WTC11 (cell line): ENCODE measurements at regions not wholly inside any gene's neighbourhood (a gene's known extent, or its start where the extent isn't known, plus 50 kb on each side); places are given as distances from the start of the nearest gene placed in this dataset.

Source experiments
- ATAC-seq: fragments of 200-7000 bp; cut with Tn5 transposase; 2 replicates; pipeline ENCODE4 v1.10.0; 2021; ENCODE audit warnings: mild to moderate bottlenecking, moderate library complexity
- CTCF ChIA-PET: fragments of 300-600 bp; sonication (Branson Sonifier 250); formaldehyde crosslinking; loops from one replicate; lab custom pipeline; 2021; ENCODE audit warnings: antibody characterized with exemption; lab: Charles Lee
- POLR2A ChIA-PET: fragments of 350-600 bp; sonication (Branson Sonifier 250); formaldehyde crosslinking; loops from one replicate; lab custom pipeline; 2021; ENCODE audit warnings: antibody characterized with exemption; lab: Charles Lee
- DNase-seq: peaks from one replicate; pipeline ENCODE4 v3.0.0; 2021; ENCODE audit warnings: low spot score
- H3K27ac Mint-ChIP-seq: 2 replicates; pipeline ENCODE4 v1.8.0; 2021; ENCODE audit warnings: mixed read lengths
- H3K27me3 Mint-ChIP-seq: 2 replicates; pipeline ENCODE4 v1.8.0; 2021; ENCODE audit warnings: low read depth, mild to moderate bottlenecking, moderate library complexity, mixed read lengths
- H3K36me3 Mint-ChIP-seq: 2 replicates; pipeline ENCODE4 v1.8.0; 2021; ENCODE audit warnings: mixed read lengths
- H3K4me1 Mint-ChIP-seq: 2 replicates; pipeline ENCODE4 v1.8.0; 2022; ENCODE audit warnings: mixed read lengths
- H3K4me3 Mint-ChIP-seq: 2 replicates; pipeline ENCODE4 v1.8.0; 2021; ENCODE audit warnings: mild to moderate bottlenecking, moderate library complexity, mixed read lengths
- H3K9me3 Mint-ChIP-seq: 2 replicates; pipeline ENCODE4 v1.8.0; 2021; ENCODE audit warnings: mixed read lengths
- ATF1 ChIP-seq: sonication (generic); formaldehyde crosslinking; IDR thresholded peaks from 2 replicates; pipeline ENCODE4 v1.8.1; 2023; ENCODE audit warnings: mild to moderate bottlenecking, moderate library complexity, missing genetic modification reagents
- CREB1 ChIP-seq: sonication (generic); formaldehyde crosslinking; IDR thresholded peaks from 2 replicates; pipeline ENCODE4 v1.8.0; 2023; ENCODE audit warnings: mild to moderate bottlenecking, missing genetic modification reagents
- CREM ChIP-seq: sonication (generic); formaldehyde crosslinking; IDR thresholded peaks from 2 replicates; pipeline ENCODE4 v1.8.1; 2022; ENCODE audit warnings: mild to moderate bottlenecking, missing genetic modification reagents, moderate library complexity
- EMX1 ChIP-seq: fragments of 250-450 bp; sonication (Bioruptor Pico); IDR thresholded peaks from 2 replicates; pipeline ENCODE4 v1.8.0; 2021; ENCODE audit warnings: mild to moderate bottlenecking
- FOXJ3 ChIP-seq: sonication (generic); formaldehyde crosslinking; IDR thresholded peaks from 2 replicates; pipeline ENCODE4 v1.9.0; 2021; ENCODE audit warnings: missing genetic modification reagents, mild to moderate bottlenecking, borderline replicate concordance
- FOXK1 ChIP-seq: sonication (generic); formaldehyde crosslinking; IDR thresholded peaks from 2 replicates; pipeline ENCODE4 v1.8.0; 2022; ENCODE audit warnings: mild to moderate bottlenecking, moderate library complexity, missing genetic modification reagents
- HMGA2 ChIP-seq: fragments of 250-450 bp; sonication (Bioruptor Pico); IDR thresholded peaks from 2 replicates; pipeline ENCODE4 v1.4.0; 2021; ENCODE audit warnings: mild to moderate bottlenecking, moderate library complexity
- NR3C1 ChIP-seq: sonication (generic); formaldehyde crosslinking; conservative IDR thresholded peaks from 2 replicates; pipeline ENCODE4 v1.8.1; 2023; ENCODE audit warnings: low read depth, mild to moderate bottlenecking, missing genetic modification reagents
- OVOL2 ChIP-seq: fragments of 250-450 bp; sonication (Bioruptor Pico); IDR thresholded peaks from 2 replicates; pipeline ENCODE4 v1.9.0; 2021; ENCODE audit warnings: mild to moderate bottlenecking, borderline replicate concordance
- PRRX2 ChIP-seq: fragments of 250-450 bp; sonication (Bioruptor Pico); IDR thresholded peaks from 2 replicates; pipeline ENCODE4 v1.8.0; 2021; ENCODE audit warnings: mild to moderate bottlenecking
- SMAD3 ChIP-seq: sonication (generic); formaldehyde crosslinking; IDR thresholded peaks from 2 replicates; pipeline ENCODE4 v1.8.0; 2022; ENCODE audit warnings: missing genetic modification reagents, mild to moderate bottlenecking, borderline replicate concordance
- SP1 ChIP-seq: sonication (generic); formaldehyde crosslinking; conservative IDR thresholded peaks from 2 replicates; pipeline ENCODE4 v1.8.1; 2022; ENCODE audit warnings: missing genetic modification reagents
- ZBTB21 ChIP-seq: sonication (generic); formaldehyde crosslinking; IDR thresholded peaks from 2 replicates; pipeline ENCODE4 v1.8.1; 2023; ENCODE audit warnings: mild to moderate bottlenecking, missing genetic modification reagents, borderline replicate concordance
- ZNF121 ChIP-seq: sonication (generic); formaldehyde crosslinking; IDR thresholded peaks from 2 replicates; pipeline ENCODE4 v1.8.0; 2023; ENCODE audit warnings: missing genetic modification reagents
- ZNF138 ChIP-seq: sonication (generic); formaldehyde crosslinking; conservative IDR thresholded peaks from 2 replicates; pipeline ENCODE4 v1.8.1; 2022; ENCODE audit warnings: mild to moderate bottlenecking, moderate library complexity, missing genetic modification reagents
- ZNF423 ChIP-seq: fragments of 250-450 bp; sonication (Bioruptor Pico); IDR thresholded peaks from 2 replicates; pipeline ENCODE4 v2.1.2; 2022; ENCODE audit warnings: mild to moderate bottlenecking, moderate library complexity
- TF ChIP-seq, protein P1 (sequence below): sonication (generic); formaldehyde crosslinking; IDR thresholded peaks from 2 replicates; pipeline ENCODE4 v1.8.1; 2022; ENCODE audit warnings: mild to moderate bottlenecking, missing genetic modification reagents, moderate library complexity, borderline replicate concordance
- TF ChIP-seq, protein P2 (sequence below): sonication (generic); formaldehyde crosslinking; IDR thresholded peaks from 2 replicates; pipeline ENCODE4 v1.8.0; 2023; ENCODE audit warnings: mild to moderate bottlenecking, missing genetic modification reagents
- TF ChIP-seq, protein P3 (sequence below): sonication (generic); formaldehyde crosslinking; IDR thresholded peaks from 2 replicates; pipeline ENCODE4 v1.8.1; 2022; ENCODE audit warnings: low read depth, mild to moderate bottlenecking, moderate library complexity, missing genetic modification reagents, borderline replicate concordance
- TF ChIP-seq, protein P4 (sequence below): fragments of 250-450 bp; sonication (Bioruptor Pico); IDR thresholded peaks from 2 replicates; pipeline ENCODE4 v1.8.0; 2021; ENCODE audit warnings: mild to moderate bottlenecking
- TF ChIP-seq, protein P5 (sequence below): sonication (generic); formaldehyde crosslinking; IDR thresholded peaks from 2 replicates; pipeline ENCODE4 v1.8.0; 2022; ENCODE audit warnings: mild to moderate bottlenecking, missing genetic modification reagents

DNA sequence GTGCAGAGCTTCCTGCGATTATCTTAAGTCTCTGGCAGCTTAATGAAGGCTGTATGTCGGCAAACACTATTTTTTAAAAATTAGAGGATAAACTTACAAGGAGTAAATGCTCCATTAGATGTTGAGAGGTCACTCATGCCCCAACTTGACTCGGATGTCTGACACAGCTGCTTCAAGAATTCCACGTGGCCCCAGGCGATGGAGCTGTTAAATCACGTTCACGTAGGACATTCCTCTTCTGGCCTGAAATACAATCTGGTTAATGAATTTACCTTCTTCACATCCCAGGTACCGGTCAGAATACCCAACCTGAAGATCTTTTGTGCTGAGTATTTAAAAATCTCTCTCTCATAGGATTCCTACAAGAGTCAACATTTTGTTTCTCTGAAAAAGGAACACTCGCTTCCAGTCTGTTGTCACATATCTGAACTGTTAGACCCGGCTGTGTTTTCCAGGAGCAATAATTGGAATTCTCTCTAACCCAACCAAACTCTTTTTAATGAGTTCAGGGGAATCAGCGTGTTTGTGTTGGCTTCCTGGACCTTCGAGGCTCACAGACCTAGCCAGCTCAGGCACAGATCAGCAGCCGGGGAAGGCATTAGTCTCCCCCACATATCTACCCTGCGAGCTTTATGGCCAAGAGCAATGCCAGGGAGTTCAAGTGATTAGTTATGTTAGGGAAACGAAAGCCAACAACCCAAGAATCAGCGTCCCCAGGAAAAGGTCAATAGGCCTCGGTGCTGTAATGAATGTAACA is 284.9 kb downstream of the FGFR2 start:
- no peak overlapping the region for H3K27ac Mint-ChIP-seq
- ChIA-PET CTCF (no interaction called here), POLR2A (no interaction called here)
- DNase-seq (no peak), ATAC-seq (no peak)
- no peak for TF ChIP-seq SMAD3 (CRISPR knock-in tag)
- TF ChIP-seq, protein P1, sequence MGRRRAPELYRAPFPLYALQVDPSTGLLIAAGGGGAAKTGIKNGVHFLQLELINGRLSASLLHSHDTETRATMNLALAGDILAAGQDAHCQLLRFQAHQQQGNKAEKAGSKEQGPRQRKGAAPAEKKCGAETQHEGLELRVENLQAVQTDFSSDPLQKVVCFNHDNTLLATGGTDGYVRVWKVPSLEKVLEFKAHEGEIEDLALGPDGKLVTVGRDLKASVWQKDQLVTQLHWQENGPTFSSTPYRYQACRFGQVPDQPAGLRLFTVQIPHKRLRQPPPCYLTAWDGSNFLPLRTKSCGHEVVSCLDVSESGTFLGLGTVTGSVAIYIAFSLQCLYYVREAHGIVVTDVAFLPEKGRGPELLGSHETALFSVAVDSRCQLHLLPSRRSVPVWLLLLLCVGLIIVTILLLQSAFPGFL, result no peak
- peaks cover 32% of the 10 kb centered on the region for H3K4me1 Mint-ChIP-seq
- no peak overlapping the region for H3K4me3 Mint-ChIP-seq
- no peaks in the 10 kb centered on the region; the same call in 1 of the 2 replicates for H3K36me3 Mint-ChIP-seq
- peaks cover 7% of the 10 kb centered on the region for H3K9me3 Mint-ChIP-seq
- no peaks in the 10 kb centered on the region for H3K27me3 Mint-ChIP-seq

DNA sequence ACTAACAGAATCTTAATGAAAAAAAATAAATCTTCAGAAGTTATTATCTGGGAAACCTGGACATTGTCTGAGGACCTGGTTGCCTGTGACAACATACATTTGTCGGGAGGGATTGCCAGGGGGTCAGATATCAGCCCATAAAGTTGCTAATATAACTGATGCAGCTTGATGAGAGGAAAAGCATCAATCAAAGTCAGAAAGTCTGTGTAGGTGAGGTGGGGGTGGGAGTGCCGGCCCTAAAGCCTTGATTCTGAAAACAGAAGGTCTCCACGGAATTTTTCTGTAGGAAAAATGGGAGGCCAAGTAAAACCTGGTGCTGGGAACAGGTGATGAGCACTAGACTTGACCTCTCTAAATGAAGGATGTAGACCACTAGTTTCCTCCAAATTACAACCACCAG is 281.8 kb downstream of the FGFR2 start:
- H3K27ac Mint-ChIP-seq, result no peak overlapping the region
- no peaks in the 10 kb centered on the region for H3K36me3 Mint-ChIP-seq
- H3K4me1 Mint-ChIP-seq, result peaks cover 21% of the 10 kb centered on the region
- TF ChIP-seq ZBTB21 (CRISPR knock-in tag), result no peak
- TF ChIP-seq, protein P2, sequence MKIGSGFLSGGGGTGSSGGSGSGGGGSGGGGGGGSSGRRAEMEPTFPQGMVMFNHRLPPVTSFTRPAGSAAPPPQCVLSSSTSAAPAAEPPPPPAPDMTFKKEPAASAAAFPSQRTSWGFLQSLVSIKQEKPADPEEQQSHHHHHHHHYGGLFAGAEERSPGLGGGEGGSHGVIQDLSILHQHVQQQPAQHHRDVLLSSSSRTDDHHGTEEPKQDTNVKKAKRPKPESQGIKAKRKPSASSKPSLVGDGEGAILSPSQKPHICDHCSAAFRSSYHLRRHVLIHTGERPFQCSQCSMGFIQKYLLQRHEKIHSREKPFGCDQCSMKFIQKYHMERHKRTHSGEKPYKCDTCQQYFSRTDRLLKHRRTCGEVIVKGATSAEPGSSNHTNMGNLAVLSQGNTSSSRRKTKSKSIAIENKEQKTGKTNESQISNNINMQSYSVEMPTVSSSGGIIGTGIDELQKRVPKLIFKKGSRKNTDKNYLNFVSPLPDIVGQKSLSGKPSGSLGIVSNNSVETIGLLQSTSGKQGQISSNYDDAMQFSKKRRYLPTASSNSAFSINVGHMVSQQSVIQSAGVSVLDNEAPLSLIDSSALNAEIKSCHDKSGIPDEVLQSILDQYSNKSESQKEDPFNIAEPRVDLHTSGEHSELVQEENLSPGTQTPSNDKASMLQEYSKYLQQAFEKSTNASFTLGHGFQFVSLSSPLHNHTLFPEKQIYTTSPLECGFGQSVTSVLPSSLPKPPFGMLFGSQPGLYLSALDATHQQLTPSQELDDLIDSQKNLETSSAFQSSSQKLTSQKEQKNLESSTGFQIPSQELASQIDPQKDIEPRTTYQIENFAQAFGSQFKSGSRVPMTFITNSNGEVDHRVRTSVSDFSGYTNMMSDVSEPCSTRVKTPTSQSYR (CRISPR knock-in tag), result no peak
- TF ChIP-seq FOXK1 (CRISPR knock-in tag), result no peak
- no peak for TF ChIP-seq PRRX2
- no peak for TF ChIP-seq OVOL2 (CRISPR knock-in tag)
- POLR2A ChIA-PET, result no interaction called here
- H3K27me3 Mint-ChIP-seq, result no peaks in the 10 kb centered on the region
- no peak for DNase-seq
- CTCF ChIA-PET, result no interaction called here
- H3K4me3 Mint-ChIP-seq, result no peak overlapping the region
- peaks cover 11% of the 10 kb centered on the region; the same call in 1 of the 2 replicates for H3K9me3 Mint-ChIP-seq
- ATAC-seq, result no peak

DNA sequence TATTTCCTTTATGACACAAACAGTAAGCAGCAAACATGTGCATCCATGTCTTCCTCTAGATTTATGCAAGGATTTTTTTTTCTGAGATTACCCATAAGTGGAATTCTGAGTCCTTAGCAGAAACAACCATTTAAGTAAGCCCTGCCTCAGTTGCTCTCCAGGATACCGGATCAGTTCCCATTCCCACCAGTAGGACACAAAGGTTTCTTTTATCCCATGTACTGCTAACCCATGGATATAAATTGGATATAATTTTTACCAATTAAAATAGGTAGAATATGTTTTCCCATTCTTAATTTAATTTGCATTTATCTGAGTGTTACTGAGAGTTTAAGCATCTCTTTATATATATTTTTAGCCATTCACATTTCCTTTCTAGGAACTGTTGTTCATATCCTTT is 280.9 kb downstream of the FGFR2 start:
- Mint-ChIP-seq H3K9me3 (peaks cover 11% of the 10 kb centered on the region; the same call in 1 of the 2 replicates), H3K36me3 (no peaks in the 10 kb centered on the region), H3K4me3 (no peak overlapping the region), H3K27me3 (no peaks in the 10 kb centered on the region), H3K27ac (no peak overlapping the region), H3K4me1 (peaks cover 19% of the 10 kb centered on the region)
- no peak for ATAC-seq
- DNase-seq, result no peak
- TF ChIP-seq EMX1 (CRISPR knock-in tag), result no peak
- TF ChIP-seq ATF1 (CRISPR knock-in tag), result no peak
- no peak for TF ChIP-seq ZNF423 (CRISPR knock-in tag)
- no peak for TF ChIP-seq FOXJ3 (CRISPR knock-in tag)
- TF ChIP-seq HMGA2 (CRISPR knock-in tag), result no peak
- no peak for TF ChIP-seq CREB1
- TF ChIP-seq, protein P3, sequence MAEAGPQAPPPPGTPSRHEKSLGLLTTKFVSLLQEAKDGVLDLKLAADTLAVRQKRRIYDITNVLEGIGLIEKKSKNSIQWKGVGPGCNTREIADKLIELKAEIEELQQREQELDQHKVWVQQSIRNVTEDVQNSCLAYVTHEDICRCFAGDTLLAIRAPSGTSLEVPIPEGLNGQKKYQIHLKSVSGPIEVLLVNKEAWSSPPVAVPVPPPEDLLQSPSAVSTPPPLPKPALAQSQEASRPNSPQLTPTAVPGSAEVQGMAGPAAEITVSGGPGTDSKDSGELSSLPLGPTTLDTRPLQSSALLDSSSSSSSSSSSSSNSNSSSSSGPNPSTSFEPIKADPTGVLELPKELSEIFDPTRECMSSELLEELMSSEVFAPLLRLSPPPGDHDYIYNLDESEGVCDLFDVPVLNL, result no peak
- ChIA-PET POLR2A (no interaction called here), CTCF (no interaction called here)

DNA sequence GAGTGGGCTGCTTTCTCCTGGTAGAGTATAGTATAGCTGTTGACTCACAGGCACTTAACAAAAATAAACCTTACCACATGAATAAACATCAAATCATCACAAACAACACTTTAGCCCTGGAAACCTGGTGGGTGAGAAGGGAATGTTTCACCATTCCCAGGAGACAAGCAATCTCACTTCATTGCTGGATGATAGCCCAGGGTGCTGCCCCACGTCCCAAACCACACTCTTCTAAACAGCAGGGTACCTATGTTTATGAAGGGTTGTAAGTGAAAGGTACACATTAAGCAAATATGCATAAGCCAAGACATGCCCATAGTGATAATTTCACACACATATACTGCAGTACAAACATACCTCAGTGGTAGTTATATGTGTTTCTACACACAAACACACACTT is 276.2 kb downstream of the FGFR2 start:
- DNase-seq, result no peak
- TF ChIP-seq ZNF121 (CRISPR knock-in tag) (no peak), CREM (CRISPR knock-in tag) (no peak), SP1 (no peak), NR3C1 (CRISPR knock-in tag) (no peak), ZNF138 (CRISPR knock-in tag) (no peak)
- TF ChIP-seq, protein P4, sequence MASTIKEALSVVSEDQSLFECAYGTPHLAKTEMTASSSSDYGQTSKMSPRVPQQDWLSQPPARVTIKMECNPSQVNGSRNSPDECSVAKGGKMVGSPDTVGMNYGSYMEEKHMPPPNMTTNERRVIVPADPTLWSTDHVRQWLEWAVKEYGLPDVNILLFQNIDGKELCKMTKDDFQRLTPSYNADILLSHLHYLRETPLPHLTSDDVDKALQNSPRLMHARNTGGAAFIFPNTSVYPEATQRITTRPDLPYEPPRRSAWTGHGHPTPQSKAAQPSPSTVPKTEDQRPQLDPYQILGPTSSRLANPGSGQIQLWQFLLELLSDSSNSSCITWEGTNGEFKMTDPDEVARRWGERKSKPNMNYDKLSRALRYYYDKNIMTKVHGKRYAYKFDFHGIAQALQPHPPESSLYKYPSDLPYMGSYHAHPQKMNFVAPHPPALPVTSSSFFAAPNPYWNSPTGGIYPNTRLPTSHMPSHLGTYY (CRISPR knock-in tag), result no peak
- TF ChIP-seq, protein P5, sequence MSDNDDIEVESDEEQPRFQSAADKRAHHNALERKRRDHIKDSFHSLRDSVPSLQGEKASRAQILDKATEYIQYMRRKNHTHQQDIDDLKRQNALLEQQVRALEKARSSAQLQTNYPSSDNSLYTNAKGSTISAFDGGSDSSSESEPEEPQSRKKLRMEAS, result no peak
- Mint-ChIP-seq H3K27ac (no peak overlapping the region), H3K27me3 (no peaks in the 10 kb centered on the region; the same call in 1 of the 2 replicates), H3K36me3 (peaks cover 9% of the 10 kb centered on the region; the same call in 1 of the 2 replicates), H3K4me3 (no peak overlapping the region), H3K4me1 (peaks cover 12% of the 10 kb centered on the region), H3K9me3 (peaks cover 23% of the 10 kb centered on the region)
- ATAC-seq, result no peak
- POLR2A ChIA-PET, result no interaction called here
- CTCF ChIA-PET, result no interaction called here
